ENCODE measurements at regions not wholly inside any gene's neighbourhood (a gene's known extent, or its start where the extent isn't known, plus 50 kb on each side); places are given as distances from the start of the nearest gene placed in this dataset.

- 80 to 92% (median 80%) methylated on average over 12 of the region's 12 CpGs for WGBS, 3 donors
- H3K27ac ChIP-seq (ENCODE audit: low read depth, low read length), result no peak overlapping the region
Observed at GRCh38 chr7:131010029-131010716, 276.2 kb upstream of the KLF14 start.

DNA sequence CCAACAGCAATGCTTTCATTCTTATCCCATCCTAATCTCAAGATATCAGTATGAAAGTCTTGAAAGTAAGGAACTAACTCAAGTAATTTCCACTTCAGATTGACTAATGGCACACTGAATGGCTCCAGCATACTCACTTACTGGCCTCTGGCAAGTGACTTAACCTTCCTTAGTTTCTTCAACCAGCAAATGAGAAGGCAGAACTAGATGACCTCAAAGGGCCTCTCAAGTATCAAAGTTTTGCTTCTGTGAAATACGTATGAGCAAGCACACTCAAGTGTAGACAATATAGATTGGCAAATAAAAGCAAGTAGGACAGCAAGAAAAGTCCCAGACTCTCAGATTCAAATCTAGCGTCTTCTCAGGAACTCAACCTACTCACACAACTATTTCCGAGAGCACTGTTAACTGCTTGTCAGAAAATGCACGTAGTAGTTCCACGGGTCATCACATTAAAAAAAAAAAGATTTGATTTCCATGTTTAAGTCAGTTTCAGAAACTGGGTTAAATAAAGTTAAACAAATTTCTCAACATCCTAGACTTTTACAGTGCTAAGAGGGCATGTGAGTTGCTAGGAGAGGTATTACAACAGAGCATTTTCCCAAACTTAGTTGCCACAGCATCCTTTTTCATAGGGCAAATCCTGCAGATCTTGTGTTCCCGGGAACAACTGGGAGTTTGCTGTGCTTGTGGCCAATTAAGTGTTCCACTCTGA is 276.9 kb upstream of the KLF14 start:
- 52 to 82% (median 57%) methylated on average over 6 of the region's 6 CpGs for WGBS, 3 donors
- no peak overlapping the region for H3K27ac ChIP-seq (ENCODE audit: low read depth, low read length)

DNA sequence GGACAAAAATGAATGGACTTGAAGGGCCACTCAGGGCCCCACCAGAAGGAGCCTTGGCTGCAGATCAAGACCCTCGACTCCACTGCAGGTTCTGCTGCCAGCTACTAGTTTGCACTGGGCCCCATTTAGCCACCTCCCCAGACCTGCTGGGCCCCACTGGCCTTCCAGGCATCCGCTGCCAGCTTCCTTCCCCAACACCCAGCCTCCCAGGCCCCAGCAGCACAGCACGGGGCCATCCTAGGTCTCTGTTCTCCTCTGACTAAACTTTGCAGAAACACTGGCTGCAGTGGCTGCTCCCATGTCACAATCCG is 277.4 kb upstream of the KLF14 start:
- no peak overlapping the region for H3K27ac ChIP-seq (ENCODE audit: low read depth, low read length)
- WGBS, 3 donors, result 29 to 71% (median 31%) methylated on average over 4 of the region's 4 CpGs

DNA sequence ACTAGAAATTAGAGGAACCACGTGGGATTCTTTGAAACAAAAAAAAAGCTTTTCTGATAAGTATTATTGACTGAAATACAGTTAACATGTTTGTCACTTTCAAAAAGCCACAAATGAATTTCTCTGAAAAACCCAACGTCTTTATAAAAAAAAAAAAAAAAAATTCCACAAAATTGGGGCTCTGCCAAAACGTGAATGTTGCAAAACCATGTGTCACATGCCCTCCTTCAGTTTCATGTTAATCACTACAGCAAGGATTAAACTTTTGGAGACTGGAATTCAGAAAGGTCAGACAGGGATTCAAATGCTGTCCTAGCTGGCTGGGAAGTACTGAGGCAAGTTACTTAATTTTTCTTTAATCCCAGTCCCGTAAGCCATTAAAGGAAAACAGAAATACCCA is 278.0 kb upstream of the KLF14 start:
- H3K27ac ChIP-seq (ENCODE audit: low read depth, low read length), result no peak overlapping the region
- WGBS, 3 donors, result 13 to 27% (median 14%) methylated on average over 4 of the region's 4 CpGs

- H3K27ac ChIP-seq (ENCODE audit: low read depth, low read length), result no peak overlapping the region
- 73 to 92% (median 80%) methylated on average over 7 of the region's 7 CpGs for WGBS, 3 donors
Observed at GRCh38 chr7:131012477-131013031, 278.5 kb upstream of the KLF14 start.

DNA sequence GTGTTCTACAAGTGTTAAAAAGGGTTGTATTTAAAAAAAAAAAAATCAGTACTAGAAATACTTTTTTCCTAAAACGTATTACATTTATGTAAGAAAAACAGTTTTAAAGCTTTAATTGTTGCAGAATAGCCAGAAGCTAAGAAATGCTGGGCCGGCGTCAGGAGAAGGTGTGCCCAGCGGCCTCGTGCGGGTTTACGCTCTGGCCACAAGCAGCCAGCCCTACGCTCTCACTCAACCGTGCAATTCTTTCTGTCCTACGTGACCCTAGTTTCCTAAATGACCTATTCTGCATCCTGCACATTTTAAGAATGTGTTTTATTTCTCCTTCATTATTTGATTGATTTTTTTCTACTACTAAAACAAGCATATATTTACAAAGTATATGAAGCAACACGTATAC is 279.7 kb upstream of the KLF14 start:
- WGBS, 3 donors, result 80 to 93% (median 88%) methylated on average over 11 of the region's 11 CpGs
- no peak overlapping the region for H3K27ac ChIP-seq (ENCODE audit: low read depth, low read length)

DNA sequence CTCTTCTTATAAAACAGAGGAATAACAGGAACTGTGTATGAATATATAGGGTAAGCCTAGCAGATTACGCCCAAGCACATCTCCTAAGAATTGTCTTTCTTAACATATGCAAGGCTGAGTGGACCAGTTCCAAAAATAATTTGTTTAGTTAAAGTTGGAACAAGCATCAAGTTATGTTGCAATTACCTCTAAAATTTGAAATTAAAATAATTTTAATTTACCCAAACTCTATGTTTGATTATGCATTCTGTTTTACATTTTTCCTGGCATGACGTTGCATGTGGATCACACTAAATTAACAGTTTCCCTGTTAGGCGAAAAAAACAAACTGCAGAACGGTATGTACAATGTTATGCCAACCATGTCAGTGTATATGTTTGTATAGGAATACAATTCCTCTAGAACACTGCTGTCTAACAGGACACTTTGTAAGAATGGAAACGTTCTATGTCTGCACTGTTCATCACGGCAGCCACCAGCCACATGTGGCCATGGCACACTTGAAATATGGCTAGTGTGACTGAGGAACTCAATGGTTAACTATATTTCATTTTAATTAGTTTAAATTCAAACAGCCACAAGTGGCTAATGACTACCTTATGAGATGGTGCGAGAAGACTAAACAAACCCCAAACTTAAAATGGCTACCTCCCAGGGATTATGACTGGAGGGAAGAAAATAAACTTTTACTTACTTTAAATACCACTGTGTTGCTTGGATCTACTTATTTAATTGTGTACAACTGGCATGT is 281.1 kb upstream of the KLF14 start:
- 85 to 95% (median 92%) methylated on average over 7 of the region's 7 CpGs for WGBS, 3 donors
- H3K27ac ChIP-seq (ENCODE audit: low read depth, low read length), result no peak overlapping the region

GRCh38 chr7:131015657-131015958 is 281.6 kb upstream of the KLF14 start:
- 73 to 80% (median 79%) methylated on average over 3 of the region's 3 CpGs for WGBS, 3 donors
- H3K27ac ChIP-seq (ENCODE audit: low read depth, low read length), result no peak overlapping the region

- no peak overlapping the region for H3K27ac ChIP-seq (ENCODE audit: low read depth, low read length)
- WGBS, 3 donors, result 88 to 98% (median 92%) methylated on average over 1 of the region's 1 CpG
Observed at GRCh38 chr7:131016230-131016629, 282.2 kb upstream of the KLF14 start.

DNA sequence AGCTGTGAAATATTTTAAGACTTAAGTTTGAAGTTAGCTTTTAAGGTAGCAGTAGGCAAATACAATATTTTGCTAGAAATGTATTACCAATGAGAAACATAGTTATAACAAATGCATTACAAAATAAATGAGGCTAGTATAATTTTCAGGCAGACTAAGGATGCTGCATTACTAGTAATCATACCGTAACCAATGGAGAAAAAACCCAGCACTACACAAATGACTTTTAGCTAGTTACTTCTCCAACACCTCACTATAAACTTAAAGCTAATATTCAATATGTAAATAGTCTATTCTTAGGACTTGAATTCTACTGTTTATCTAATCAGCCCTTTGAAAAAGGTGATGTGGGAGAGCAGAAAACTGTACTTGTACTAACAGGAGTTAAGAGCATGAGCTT is 285.3 kb upstream of the KLF14 start:
- WGBS, 3 donors, result 87 to 95% (median 95%) methylated on average over 1 of the region's 1 CpG
- H3K27ac ChIP-seq (ENCODE audit: low read depth, low read length), result no peak overlapping the region

DNA sequence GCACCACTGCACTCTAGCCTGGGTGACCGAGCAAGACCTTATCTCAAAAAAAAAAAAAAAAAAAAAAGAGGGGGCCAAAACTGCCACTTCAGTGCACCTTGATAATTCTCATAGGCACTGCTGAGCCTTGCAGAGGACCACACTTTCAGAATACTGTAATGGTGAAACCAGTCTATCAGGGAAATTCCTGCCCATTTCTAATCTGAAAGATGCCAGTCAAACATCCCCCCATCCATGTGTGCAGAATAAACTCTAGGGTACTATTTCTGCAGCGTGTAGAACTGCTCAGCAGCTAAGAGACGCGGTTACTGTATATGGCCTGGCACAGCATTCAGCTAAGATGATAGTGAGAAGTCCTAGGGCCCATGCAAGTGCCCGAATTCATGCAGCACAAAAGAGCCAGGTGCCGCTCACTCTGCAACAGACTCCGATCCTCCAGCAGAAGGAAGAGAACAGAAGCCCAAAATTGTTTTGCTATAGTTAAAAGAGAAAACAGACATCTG is 286.8 kb upstream of the KLF14 start:
- no peak overlapping the region for H3K27ac ChIP-seq (ENCODE audit: low read depth, low read length)
- 79% methylated on average over 7 of the region's 7 CpGs for WGBS, 3 donors

- no peak overlapping the region for H3K27ac ChIP-seq (ENCODE audit: low read depth, low read length)
- 68 to 97% (median 74%) methylated on average over 5 of the region's 5 CpGs for WGBS, 3 donors
Observed at GRCh38 chr7:131021460-131021859, 287.5 kb upstream of the KLF14 start.

DNA sequence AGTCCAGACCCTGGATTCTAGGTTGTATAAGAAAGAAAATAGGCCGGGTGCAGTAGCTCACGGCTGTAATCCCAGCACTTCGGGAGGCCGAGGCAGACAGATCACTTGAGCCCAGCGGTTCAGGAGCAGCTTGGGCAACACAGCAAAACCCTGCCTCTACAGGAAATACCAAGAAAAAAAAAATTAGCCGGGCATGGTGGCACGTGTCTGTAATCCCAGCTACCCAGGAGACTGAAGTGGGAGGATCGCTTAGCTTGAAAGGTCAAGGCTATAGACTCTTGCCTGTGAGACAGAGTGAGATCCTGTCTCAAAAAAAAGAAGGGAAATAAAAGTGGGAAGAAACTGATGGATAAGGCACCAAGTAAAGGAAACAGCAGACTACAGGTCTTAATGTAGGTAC is 287.9 kb upstream of the KLF14 start:
- WGBS, 3 donors, result 50 to 78% (median 51%) methylated on average over 8 of the region's 8 CpGs
- no peak overlapping the region for H3K27ac ChIP-seq (ENCODE audit: low read depth, low read length)

- H3K27ac ChIP-seq (ENCODE audit: low read depth, low read length), result no peak overlapping the region
- WGBS, 3 donors, result 61 to 87% (median 69%) methylated on average over 7 of the region's 7 CpGs
Observed at GRCh38 chr7:131026297-131027000, 292.4 kb upstream of the KLF14 start.

DNA sequence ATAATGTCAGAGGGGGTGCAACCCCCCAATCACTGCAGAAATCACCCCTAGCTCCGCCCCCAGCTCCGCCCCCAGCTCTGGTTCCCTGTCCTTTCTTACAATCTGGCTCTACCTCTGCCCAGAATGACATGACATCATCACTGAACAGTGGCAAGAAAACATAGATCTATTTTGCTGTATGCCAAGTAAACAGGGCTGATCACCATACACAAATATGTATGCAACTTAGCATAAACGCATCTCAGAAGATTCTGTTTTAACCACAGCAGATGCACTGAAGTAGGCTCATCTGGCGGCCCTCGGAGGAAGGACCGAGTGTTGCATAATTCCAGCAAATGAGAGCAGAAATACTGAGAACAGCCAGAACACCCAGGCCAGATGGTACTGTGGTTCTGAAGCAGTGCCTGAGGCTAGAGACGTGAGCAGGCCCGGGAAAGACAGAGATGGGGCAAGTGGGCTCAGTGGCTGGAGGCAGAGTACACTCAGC is 293.3 kb upstream of the KLF14 start:
- 46 to 81% (median 55%) methylated on average over 8 of the region's 8 CpGs for WGBS, 3 donors
- H3K27ac ChIP-seq (ENCODE audit: low read depth, low read length), result no peak overlapping the region

GRCh38 chr7:131028295-131028694 is 294.3 kb upstream of the KLF14 start:
- 53 to 72% (median 67%) methylated on average over 2 of the region's 2 CpGs for WGBS, 3 donors
- H3K27ac ChIP-seq (ENCODE audit: low read depth, low read length), result no peak overlapping the region

DNA sequence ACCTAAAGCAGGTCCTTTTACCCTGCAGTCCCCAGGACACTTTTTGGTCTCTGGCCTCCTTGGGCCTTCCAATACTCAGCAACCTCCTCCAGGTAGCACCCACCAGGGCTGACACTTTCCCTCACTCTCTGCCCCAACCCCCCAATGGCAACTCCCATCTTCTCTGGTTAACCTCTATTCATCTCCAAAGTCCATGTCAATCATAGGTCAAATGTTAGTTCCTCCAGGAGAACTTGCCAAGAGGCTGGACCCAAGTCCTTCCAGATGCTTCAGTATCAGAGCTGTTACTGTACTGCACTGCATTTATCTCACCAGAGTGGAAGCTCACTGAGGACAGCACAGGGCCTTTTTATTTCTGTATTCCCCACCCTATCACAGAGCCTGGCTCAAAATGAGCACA is 295.0 kb upstream of the KLF14 start:
- H3K27ac ChIP-seq (ENCODE audit: low read depth, low read length), result no peak overlapping the region

DNA sequence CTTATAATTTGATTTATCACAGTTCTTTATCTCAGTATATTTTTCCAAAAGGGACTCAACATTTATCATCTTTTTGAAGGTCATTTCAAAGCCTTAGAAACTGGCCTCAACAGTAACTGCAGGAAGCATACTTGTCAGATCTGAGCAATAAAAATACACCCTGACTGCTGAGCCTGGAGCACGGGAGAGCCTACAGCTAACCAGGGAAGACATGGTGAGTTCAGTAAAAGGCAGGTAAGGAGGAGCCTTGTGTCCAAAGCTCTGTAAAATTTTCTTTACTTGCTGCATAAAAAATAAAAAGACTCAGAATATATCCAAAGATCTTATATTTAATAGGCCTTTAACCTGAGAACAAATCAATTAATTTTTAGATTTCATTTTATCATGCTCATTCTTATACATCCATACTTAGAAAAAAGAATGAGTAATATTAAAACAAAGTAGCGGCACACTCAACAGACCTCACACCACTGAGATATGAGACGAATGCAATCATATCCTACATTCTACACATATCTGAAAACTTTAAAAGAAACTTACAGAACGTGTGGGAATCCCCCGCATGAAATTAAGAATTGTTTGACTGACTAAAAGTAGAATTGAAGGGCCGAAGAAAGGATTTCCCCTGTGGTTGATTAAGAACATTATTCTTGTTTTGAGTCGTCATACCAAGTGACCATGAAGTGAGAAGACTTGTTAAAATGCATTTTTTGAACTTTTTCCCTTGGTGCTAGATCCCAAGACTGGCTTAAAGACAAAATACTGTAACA is 296.4 kb upstream of the MKLN1 start:
- WGBS, 3 donors, result 79 to 86% (median 80%) methylated on average over 7 of the region's 7 CpGs

More for the DNA sequence above, 296.4 kb upstream of the MKLN1 start:
- H3K27ac ChIP-seq (ENCODE audit: low read depth, low read length), result no peak overlapping the region
